NCI-H1417 treated with DMSO at 0.1 percent for 48 hours (cell line): ENCODE measurements at regions not wholly inside any gene's neighbourhood (a gene's known extent, or its start where the extent isn't known, plus 50 kb on each side); places are given as distances from the start of the nearest gene placed in this dataset.
"Not testable (repeated sequence)": the region's sequence is repeated elsewhere in the genome, so short reads cannot be mapped to it uniquely, and the experiment has no call there.

Experiments used
- DNase-seq: peaks from one replicate; lab custom pipeline; 2025; lab: John Stamatoyannopoulos, UW

GRCh38 chr18:56488739-56489138 lies 149.7 kb downstream of the TXNL1 start:
- no peak for DNase-seq

- no peak for DNase-seq
Observed at GRCh38 chr18:56487801-56488200, 150.6 kb downstream of the TXNL1 start.

DNA sequence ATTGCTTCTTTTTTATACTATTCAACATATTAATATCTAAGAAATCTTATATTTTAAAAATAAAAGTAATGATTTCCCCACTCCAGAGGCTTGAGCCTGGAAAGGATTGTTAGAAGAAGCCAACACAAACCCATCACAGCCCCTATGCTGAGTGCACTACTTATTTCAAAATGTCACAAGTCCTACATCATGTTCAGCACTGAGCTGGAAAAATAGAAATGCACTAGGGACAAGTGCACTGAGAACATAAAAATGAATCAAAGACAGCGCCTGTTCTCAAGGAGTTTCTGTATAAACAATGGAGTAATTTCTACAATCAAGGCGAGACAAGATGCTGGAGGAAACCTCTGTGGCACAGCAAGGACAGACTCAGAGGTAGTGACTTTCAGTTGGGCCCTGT lies 155.0 kb downstream of the TXNL1 start:
- DNase-seq, result no peak

- DNase-seq, result not testable (repeated sequence)
Observed at GRCh38 chr18:56482813-56483212, 155.6 kb downstream of the TXNL1 start.

DNA sequence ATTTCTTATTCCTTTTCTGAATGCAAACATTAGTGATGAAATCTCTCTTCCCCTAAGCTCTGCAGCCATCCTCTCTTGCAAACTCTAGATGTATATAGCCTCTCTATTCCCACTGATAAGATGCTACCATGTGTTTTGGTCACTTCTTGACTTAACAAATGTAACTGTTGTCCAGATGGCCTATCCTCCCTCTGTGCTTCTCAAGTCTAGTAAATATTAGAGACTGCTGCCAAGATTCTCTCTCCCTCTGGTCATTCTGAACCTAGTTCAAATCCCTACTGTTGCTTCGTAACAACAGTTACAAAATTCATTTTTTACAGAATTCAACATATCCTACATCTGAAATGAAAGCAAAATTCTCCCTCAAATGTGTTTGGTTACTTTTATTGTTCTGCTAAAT lies 156.6 kb downstream of the TXNL1 start:
- no peak for DNase-seq

DNA sequence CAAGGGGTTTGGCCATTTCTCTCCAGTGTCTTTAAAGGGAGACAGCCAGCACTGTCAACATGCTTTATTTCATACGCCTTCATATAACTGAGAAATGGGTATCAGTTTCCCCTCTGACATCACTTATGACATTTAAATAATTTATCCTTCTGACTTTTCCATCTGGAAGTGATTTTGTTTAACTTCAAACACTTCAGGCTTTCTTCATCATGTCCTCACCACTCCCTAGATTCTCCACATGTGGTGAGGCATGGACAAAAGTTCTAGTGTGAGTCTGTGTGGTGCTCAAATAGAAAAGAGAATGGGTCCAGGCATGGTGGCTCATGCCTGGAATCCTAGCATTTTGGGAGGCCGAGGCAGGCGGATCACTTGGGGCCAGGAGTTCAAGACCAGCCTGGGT lies 158.6 kb downstream of the TXNL1 start:
- DNase-seq, result no peak

- DNase-seq, result no peak
Observed at GRCh38 chr18:56475250-56475649, 163.1 kb downstream of the TXNL1 start.

DNA sequence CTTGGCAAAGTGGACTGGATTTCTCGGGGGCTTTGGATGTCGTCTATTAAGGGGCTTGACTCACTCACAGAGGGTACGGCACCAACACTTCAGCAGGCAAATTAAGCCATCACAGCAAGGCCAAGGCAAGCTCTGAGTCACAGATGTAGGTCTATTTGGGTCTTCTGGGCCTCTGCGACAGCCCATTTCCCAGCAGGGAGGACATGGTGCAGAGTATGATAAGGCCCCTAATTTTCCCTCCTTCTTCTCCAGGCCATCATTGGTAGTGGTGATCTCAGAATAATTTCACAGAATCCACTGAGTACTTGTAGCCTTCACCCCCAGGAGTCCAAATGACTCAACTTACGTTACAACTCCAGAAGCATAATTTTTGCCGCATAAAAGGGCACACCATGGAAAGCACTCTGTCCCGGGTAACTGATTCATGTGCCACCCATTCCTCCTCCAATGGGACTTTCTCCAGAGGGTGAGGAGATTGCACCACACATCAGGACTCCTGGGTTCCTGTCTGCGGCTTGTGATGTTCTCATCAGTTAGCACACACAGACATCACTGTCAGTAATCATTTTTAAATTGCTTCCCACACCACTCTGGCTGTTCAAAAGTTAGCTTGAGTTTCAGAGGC lies 164.9 kb downstream of the TXNL1 start:
- no peak for DNase-seq

- DNase-seq, result no peak
Observed at GRCh38 chr18:56470406-56471351, 167.7 kb downstream of the TXNL1 start.

DNA sequence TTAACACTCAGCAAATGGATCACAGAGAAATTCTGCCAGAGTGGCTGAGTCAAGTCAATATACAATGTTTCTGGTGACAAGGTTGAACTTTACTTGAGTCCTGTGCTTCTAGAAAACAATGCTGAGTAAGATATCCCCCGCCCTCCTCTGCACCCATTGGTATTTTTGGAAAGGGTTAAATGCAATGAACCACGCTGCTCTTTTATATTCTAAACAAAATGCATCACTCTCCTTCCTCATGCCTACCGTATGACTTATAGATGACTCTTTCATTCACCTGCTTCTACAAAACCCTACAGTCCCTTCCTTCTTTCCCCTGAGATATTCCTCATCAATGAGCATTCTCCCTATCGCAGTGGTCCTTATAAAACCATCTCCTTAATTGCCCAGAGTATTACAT lies 168.8 kb downstream of the TXNL1 start:
- DNase-seq, result no peak

DNA sequence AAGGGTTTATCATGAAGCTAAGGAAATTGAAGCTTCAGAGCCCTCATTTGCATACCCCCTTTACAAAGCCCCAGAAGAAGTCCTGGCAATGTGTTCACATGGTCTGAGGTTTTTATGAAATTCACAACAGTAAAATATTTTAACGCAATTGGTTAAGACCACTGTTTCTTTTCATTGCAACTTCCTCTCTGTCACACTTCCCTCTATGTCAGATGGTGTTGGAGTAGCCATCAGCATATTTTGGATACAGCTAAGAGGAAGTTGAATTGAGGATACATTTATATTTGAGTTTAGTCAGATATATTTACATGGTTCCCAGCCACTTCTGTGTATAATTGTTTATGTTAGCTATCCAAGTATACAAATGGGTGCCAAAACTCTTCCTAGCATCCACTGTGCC lies 170.0 kb downstream of the TXNL1 start:
- no peak for DNase-seq

GRCh38 chr18:56462276-56462675 lies 176.1 kb downstream of the TXNL1 start:
- no peak for DNase-seq

- no peak for DNase-seq
Observed at GRCh38 chr18:56461151-56461550, 177.2 kb downstream of the TXNL1 start.

GRCh38 chr18:56460581-56460980 lies 177.8 kb downstream of the TXNL1 start:
- no peak for DNase-seq

GRCh38 chr18:56458770-56459712 lies 179.4 kb downstream of the TXNL1 start:
- peak; percentile 58 for DNase-seq

DNA sequence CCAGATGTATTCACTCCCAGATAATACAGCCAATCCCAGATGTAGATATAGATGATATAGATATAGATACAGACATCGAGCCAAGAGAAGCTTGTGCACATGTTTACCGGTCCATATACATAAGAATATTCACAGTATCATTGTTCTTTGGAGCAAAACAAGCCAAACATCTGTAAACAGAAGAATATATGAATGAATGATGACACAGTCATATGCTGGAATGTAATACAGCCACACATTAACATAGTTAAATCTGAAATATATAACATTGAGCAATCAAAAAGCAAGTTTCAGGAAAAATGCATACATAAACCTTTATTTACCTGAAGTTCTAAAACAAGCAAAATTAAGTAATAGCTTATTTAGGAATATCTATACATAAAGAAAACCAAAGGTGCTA lies 182.5 kb downstream of the TXNL1 start:
- DNase-seq, result no peak

DNA sequence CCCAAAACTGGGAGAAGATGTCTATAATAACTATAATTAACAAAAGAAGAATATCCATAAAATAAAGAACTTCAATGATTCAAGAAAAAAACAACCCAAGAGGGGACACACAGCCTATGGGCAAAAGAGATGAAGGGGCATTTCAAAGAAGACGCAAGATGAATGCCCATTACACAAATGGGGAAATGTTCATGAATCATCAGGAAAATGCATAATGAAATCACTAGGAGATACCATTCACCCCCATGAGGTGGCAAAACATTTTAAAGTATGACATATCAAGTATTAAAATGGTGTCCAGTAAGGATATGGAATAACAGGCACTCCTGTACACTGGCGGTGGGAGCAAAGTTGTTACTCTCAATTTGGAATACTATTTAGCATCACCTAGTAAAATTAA lies 183.3 kb downstream of the TXNL1 start:
- DNase-seq, result no peak

DNA sequence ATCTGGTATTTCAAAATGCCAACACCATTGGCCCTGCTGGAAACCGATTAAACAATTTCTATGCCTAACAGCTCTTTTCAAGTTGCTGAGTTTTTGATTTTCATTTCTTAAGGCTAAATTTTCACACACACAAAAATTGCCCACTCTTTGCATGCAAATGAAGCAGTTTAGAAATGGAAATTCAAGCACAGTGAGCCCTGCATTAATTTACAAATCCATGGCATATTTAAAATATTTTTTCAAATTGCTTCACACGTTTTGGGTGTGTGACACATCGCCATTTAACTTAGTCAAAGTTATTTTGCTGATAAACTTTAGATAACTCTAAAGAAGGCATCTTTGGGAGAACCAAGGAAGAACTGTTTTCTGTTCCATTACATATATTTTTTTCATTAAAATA lies 184.8 kb downstream of the TXNL1 start:
- DNase-seq, result no peak

DNA sequence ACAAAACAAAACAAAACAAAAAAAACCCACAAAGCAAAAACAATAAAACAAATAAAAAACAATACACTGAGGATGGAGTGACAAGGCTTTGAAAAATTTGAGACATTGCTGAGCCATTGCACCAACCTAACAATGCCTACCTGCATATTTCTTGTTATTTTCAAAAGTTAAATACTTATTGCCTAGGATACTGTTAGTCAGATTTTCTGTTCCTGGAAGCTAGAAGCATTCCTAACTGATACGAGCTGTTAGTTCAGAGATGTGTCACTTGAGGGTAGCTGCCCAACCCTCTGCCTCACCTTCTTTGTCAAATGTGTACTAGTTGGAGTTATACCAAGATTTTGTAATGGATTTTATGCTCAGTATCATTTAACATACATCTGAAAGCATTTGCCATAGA lies 187.2 kb downstream of the TXNL1 start:
- no peak for DNase-seq

DNA sequence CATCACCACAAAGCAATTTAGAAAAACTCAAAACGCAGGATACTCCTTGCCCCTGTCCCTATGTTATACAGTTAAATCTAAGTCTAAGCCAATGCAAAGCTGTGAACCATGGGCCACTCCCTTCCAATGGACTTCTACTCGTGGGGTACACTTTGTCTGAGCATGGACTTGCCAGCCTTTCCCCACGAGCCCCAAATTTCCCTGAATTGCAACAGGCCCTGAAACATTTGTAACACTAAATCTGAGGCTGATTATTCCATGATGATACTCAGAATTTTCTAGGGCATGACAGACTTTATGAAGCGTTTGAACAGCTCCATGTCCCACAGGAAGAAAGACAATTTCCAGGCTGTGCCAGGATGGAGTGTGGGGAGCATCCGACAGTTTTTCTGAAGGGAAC lies 189.6 kb downstream of the TXNL1 start:
- DNase-seq, result no peak

DNA sequence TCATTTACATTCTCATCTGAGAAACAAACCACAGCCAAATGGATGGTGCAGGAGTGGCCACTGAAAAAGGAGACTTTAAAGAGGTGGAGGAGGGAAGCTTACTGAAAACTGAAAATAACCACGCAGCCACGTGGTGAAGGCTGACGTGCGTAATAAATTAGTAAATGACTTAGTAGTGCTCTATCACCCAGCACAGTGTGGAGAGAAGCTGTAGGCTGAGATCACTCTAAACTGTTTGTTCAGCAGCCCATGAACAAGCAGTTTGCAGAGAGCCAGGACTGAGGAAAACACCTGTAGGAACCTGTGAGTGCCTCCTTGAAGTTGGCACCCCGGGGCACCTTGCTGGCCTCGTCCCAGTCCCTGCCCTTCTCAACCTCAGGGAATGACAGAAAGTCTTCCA lies 193.0 kb downstream of the TXNL1 start:
- no peak for DNase-seq

- no peak for DNase-seq
Observed at GRCh38 chr18:56444201-56444600, 194.2 kb downstream of the TXNL1 start.
